Testis (tissue), 2 donors: ENCODE measurements at regions not wholly inside any gene's neighbourhood (a gene's known extent, or its start where the extent isn't known, plus 50 kb on each side); places are given as distances from the start of the nearest gene placed in this dataset.

Source experiments
- POLR2A ChIP-seq: fragments of 450-650 bp; IDR thresholded peaks from one replicate; pipeline ENCODE4 v1.6.1; 2017; ENCODE audit warnings: antibody characterized with exemption, mild to moderate bottlenecking, moderate library complexity
- TF ChIP-seq, protein P1 (sequence below), 3 experiments: fragments of 450-650 bp in 2 of 3; fragments of 200-600 bp in 1 of 3; sonication (generic) in 1 of 3; IDR thresholded peaks; one replicate each; pipeline ENCODE4 v1.5.1; 2016 to 2019; ENCODE audit warnings: antibody characterized with exemption in 3 of 3, mild to moderate bottlenecking in 2 of 3, moderate library complexity in 1 of 3

DNA sequence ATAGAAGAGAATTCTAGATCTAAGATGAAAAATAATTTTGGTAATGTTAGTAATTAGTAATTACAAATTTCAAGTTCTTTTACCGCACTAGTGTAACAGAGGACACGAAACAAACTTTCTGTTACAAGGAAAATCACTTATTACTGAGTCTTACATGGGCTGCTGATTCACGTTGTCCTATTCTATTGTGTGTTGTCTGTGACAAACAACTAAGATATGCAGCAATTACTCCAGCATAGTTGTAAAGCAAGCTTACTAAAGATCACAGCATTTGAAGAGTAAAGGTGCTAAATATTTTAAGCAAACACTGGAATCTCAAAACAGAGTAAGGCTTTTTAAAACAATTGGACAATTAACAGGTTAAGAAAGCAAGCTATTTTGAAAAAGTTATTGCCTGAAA, 502.3 kb downstream of the KCNT2 start:
- TF ChIP-seq, protein P1, sequence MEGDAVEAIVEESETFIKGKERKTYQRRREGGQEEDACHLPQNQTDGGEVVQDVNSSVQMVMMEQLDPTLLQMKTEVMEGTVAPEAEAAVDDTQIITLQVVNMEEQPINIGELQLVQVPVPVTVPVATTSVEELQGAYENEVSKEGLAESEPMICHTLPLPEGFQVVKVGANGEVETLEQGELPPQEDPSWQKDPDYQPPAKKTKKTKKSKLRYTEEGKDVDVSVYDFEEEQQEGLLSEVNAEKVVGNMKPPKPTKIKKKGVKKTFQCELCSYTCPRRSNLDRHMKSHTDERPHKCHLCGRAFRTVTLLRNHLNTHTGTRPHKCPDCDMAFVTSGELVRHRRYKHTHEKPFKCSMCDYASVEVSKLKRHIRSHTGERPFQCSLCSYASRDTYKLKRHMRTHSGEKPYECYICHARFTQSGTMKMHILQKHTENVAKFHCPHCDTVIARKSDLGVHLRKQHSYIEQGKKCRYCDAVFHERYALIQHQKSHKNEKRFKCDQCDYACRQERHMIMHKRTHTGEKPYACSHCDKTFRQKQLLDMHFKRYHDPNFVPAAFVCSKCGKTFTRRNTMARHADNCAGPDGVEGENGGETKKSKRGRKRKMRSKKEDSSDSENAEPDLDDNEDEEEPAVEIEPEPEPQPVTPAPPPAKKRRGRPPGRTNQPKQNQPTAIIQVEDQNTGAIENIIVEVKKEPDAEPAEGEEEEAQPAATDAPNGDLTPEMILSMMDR (IDR thresholded peaks at IDR 0.05), result no peak
- no peak for TF ChIP-seq POLR2A
